Sigmoid colon (tissue), 4 donors: ENCODE measurements at regions not wholly inside any gene's neighbourhood (a gene's known extent, or its start where the extent isn't known, plus 50 kb on each side); places are given as distances from the start of the nearest gene placed in this dataset.

Experiments
- EP300 ChIP-seq, 4 donors: sonication (generic); formaldehyde crosslinking; IDR thresholded peaks; one replicate each; pipeline ENCODE4 v1.6.1; 2017; ENCODE audit warnings: antibody characterized with exemption in 4 of 4
- POLR2A ChIP-seq, 2 donors: fragments of 450-650 bp; IDR thresholded peaks; one replicate each; pipeline ENCODE4 v1.6.1; 2016; ENCODE audit warnings: antibody characterized with exemption in 2 of 2, mild to moderate bottlenecking in 2 of 2, moderate library complexity in 2 of 2
- POLR2AphosphoS5 ChIP-seq, 4 donors: sonication (generic); formaldehyde crosslinking; IDR thresholded peaks; one replicate each; pipeline ENCODE4 v1.6.1; 2017; ENCODE audit warnings: antibody characterized with exemption in 4 of 4
- TF ChIP-seq, protein P1 (sequence below), 4 experiments: fragments of 450-650 bp in 3 of 4; fragments of 200-600 bp in 1 of 4; IDR thresholded peaks; one replicate each; pipeline ENCODE4 v1.5.1; 2016 to 2019; ENCODE audit warnings: antibody characterized with exemption in 4 of 4, mild to moderate bottlenecking in 3 of 4, moderate library complexity in 2 of 4

DNA sequence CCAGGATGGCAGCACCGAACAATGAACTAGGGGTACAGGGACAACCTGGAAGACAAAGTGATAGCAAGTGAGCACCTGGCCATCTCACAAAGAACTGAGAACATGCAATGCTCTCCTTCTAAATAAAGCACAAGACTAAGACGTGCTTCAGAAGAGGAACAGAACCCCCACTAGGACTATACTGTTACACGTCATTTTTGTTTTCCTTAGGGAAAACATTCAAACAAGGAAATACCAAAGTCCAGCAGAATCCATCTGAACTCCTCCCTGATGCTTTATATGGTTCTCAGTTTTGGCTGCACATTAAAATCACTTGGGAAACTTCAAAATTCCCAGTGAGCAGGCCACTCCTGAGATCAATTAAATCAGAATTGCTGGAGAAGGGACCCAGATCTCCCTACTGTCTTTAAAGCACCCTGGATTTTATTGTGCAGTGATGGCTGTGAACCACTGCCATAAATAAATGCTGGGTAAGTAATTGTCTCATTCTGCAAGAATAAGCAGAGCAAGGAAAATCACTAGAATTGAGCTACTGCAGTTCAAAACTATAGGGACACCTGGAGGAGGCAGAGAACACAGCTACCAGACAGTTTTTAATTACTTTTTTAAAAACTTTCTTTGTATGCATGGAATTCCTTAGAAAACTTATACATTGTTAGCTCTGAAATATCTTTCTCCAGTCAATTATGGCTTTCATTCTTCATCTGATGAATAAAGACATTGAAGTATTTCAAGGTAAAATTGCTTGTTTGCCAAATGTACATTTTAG, 866.5 kb upstream of the GHITM start:
- TF ChIP-seq, protein P1, sequence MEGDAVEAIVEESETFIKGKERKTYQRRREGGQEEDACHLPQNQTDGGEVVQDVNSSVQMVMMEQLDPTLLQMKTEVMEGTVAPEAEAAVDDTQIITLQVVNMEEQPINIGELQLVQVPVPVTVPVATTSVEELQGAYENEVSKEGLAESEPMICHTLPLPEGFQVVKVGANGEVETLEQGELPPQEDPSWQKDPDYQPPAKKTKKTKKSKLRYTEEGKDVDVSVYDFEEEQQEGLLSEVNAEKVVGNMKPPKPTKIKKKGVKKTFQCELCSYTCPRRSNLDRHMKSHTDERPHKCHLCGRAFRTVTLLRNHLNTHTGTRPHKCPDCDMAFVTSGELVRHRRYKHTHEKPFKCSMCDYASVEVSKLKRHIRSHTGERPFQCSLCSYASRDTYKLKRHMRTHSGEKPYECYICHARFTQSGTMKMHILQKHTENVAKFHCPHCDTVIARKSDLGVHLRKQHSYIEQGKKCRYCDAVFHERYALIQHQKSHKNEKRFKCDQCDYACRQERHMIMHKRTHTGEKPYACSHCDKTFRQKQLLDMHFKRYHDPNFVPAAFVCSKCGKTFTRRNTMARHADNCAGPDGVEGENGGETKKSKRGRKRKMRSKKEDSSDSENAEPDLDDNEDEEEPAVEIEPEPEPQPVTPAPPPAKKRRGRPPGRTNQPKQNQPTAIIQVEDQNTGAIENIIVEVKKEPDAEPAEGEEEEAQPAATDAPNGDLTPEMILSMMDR (IDR thresholded peaks at IDR 0.05): no peak
- TF ChIP-seq POLR2A (IDR thresholded peaks at IDR 0.05): no peak
- TF ChIP-seq EP300 (IDR thresholded peaks at IDR 0.05): no peak
- TF ChIP-seq POLR2AphosphoS5 (IDR thresholded peaks at IDR 0.05): no peak
